ENCODE measurements at regions not wholly inside any gene's neighbourhood (a gene's known extent, or its start where the extent isn't known, plus 50 kb on each side); places are given as distances from the start of the nearest gene placed in this dataset.

DNA sequence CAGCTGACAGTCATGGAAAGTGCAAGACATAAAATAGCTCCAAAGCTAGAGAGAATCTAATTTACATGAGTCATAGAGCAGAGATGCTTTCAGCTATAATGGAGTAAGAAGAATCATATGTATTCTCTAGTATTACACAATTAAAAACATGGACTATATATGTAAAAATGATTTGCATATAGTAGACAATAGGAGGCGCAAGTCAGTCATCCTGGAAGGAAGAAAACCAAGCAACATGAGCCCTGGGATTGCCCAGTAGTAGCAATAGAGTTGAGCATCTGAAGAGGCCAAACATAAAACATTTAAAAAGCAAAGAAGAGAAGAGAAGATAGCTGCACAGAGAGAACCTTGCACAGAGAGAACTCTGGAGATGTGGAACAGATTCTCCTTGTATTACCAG, 455.0 kb downstream of the EPHA3 start:
- no peaks in the 10 kb centered on the region for H3K9me3 ChIP-seq (replicated peaks; ENCODE audit: control insufficient read depth, insufficient read depth, low read depth, low read length)
- no TSS peak for BruUV-seq (replicated peaks)
- H3K36me3 ChIP-seq (ENCODE audit: control insufficient read depth, insufficient read depth, low read length) = no peaks in the 10 kb centered on the region
- intact Hi-C loops (cut with micrococcal nuclease) = no loop called here
- no peak overlapping the region for H3K4me2 ChIP-seq (ENCODE audit: insufficient read depth, low read length)
- in situ Hi-C loops (cut with MboI) = no loop called here
- no peaks in the 10 kb centered on the region for H3K9me1 ChIP-seq (ENCODE audit: control insufficient read depth, insufficient read depth, low read length)
- no peaks in the 10 kb centered on the region for H3K4me1 ChIP-seq (replicated peaks in 1 of 2; ENCODE audit: control insufficient read depth in 2 of 2, insufficient read depth in 2 of 2, low read length in 2 of 2)
- H4K20me1 ChIP-seq (replicated peaks; ENCODE audit: control insufficient read depth, insufficient read depth, low read length) = no peaks in the 10 kb centered on the region
- FAIRE-seq (no peak), DNase-seq (ENCODE audit: extremely low read depth in 1 of 4, low spot score in 3 of 4) (no peak), ATAC-seq (no peak)
- no peaks in the 10 kb centered on the region for H3K79me2 ChIP-seq (ENCODE audit: control insufficient read depth, insufficient read depth, low read length)
- no peaks in the 10 kb centered on the region for H3K27me3 ChIP-seq (ENCODE audit: control insufficient read depth in 2 of 2, insufficient read depth in 2 of 2, low read length in 2 of 2)
- no peak overlapping the region for H2AFZ ChIP-seq (ENCODE audit: low read depth, low read length)
- CTCF ChIA-PET (ENCODE audit: low intra/inter-chr PET ratio) = no interaction called here
- H3K27ac ChIP-seq (ENCODE audit: extremely low read depth, low read depth, low read length) = no peak overlapping the region
- no peak overlapping the region for H3K4me3 ChIP-seq
- POLR2A ChIA-PET = no interaction called here
- TF ChIP-seq NFXL1 (CRISPR knock-in tag; IDR thresholded peaks at IDR 0.05) = no peak
- H3K9ac ChIP-seq (ENCODE audit: insufficient read depth in 1 of 2, low read depth in 2 of 2, low read length in 2 of 2) = no peak overlapping the region
- WGBS (ENCODE audit: insufficient coverage, low coverage, missing lambda C conversion rate) = 0% methylated on average over 1 of the region's 1 CpG

- H3K4me3 ChIP-seq = no peak overlapping the region
- no peaks in the 10 kb centered on the region for H4K20me1 ChIP-seq (replicated peaks; ENCODE audit: control insufficient read depth, insufficient read depth, low read length)
- no peaks in the 10 kb centered on the region for H3K9me3 ChIP-seq (replicated peaks; ENCODE audit: control insufficient read depth, insufficient read depth, low read depth, low read length)
- no peaks in the 10 kb centered on the region for H3K36me3 ChIP-seq (ENCODE audit: control insufficient read depth, insufficient read depth, low read length)
- FAIRE-seq (no peak), DNase-seq (ENCODE audit: extremely low read depth in 1 of 4, low spot score in 3 of 4) (no peak), ATAC-seq (no peak)
- in situ Hi-C loops (cut with MboI) = no loop called here
- no peak overlapping the region for H2AFZ ChIP-seq (ENCODE audit: low read depth, low read length)
- no peak overlapping the region for H3K4me2 ChIP-seq (ENCODE audit: insufficient read depth, low read length)
- CTCF ChIA-PET (ENCODE audit: low intra/inter-chr PET ratio) = no interaction called here
- no peaks in the 10 kb centered on the region for H3K4me1 ChIP-seq (replicated peaks in 1 of 2; ENCODE audit: control insufficient read depth in 2 of 2, insufficient read depth in 2 of 2, low read length in 2 of 2)
- no peaks in the 10 kb centered on the region for H3K79me2 ChIP-seq (ENCODE audit: control insufficient read depth, insufficient read depth, low read length)
- H3K9ac ChIP-seq (ENCODE audit: insufficient read depth in 1 of 2, low read depth in 2 of 2, low read length in 2 of 2) = no peak overlapping the region
- H3K27me3 ChIP-seq (ENCODE audit: control insufficient read depth in 2 of 2, insufficient read depth in 2 of 2, low read length in 2 of 2) = no peaks in the 10 kb centered on the region
- no TSS peak for BruUV-seq (replicated peaks)
- H3K27ac ChIP-seq (ENCODE audit: extremely low read depth, low read depth, low read length) = no peak overlapping the region
- intact Hi-C loops (cut with micrococcal nuclease) = no loop called here
- POLR2A ChIA-PET = no interaction called here
- no peaks in the 10 kb centered on the region for H3K9me1 ChIP-seq (ENCODE audit: control insufficient read depth, insufficient read depth, low read length)
- TF ChIP-seq FOXM1 (IDR thresholded peaks at IDR 0.05; ENCODE audit: low read depth) (no peak), FOXM1 (CRISPR knock-in tag; IDR thresholded peaks at IDR 0.05; ENCODE audit: low read depth) (no peak), IFI16 (CRISPR knock-in tag; IDR thresholded peaks at IDR 0.05) (no peak), PPARD (CRISPR knock-in tag; IDR thresholded peaks at IDR 0.05) (no peak), ZBTB11 (CRISPR knock-in tag; IDR thresholded peaks at IDR 0.05) (no peak), CBX3 (IDR thresholded peaks at IDR 0.05; ENCODE audit: borderline replicate concordance in 1 of 2, low read length in 2 of 2) (no peak), STAG1 (CRISPR knock-in tag; IDR thresholded peaks at IDR 0.05; ENCODE audit: borderline replicate concordance) (no peak), PTTG1 (tag; IDR thresholded peaks at IDR 0.05; ENCODE audit: low read depth) (no peak), CBX1 (IDR thresholded peaks at IDR 0.05; ENCODE audit: low read depth) (no peak)
Observed at GRCh38 chr3:89565098-89565497, 457.7 kb downstream of the EPHA3 start.
